Tibial nerve (tissue), 4 donors: ENCODE measurements at regions not wholly inside any gene's neighbourhood (a gene's known extent, or its start where the extent isn't known, plus 50 kb on each side); places are given as distances from the start of the nearest gene placed in this dataset.

Source experiments
- DNase-seq, 2 donors: peaks; one replicate each; pipeline ENCODE4 v3.0.0-alpha.2; 2019; ENCODE audit warnings: low spot score in 2 of 2
- H3K27ac ChIP-seq, 4 donors: fragments of 200-600 bp; sonication (generic) in 3 of 4; one replicate each; pipeline ENCODE4 v1.5.1; 2017 to 2019; ENCODE audit warnings: mild to moderate bottlenecking in 1 of 4
- H3K27me3 ChIP-seq, 2 donors: fragments of 200-600 bp; sonication (generic) in 1 of 2; one replicate each; pipeline versions ENCODE4 v1.5.1 to v1.6.0; 2017 to 2019
- H3K36me3 ChIP-seq, 3 donors: fragments of 200-600 bp; sonication (generic); one replicate each; pipeline ENCODE4 v1.5.1; 2018 to 2019
- H3K4me1 ChIP-seq, 4 donors: fragments of 200-600 bp; sonication (generic) in 3 of 4; one replicate each; pipeline ENCODE4 v1.5.1; 2017 to 2019
- H3K4me3 ChIP-seq, 4 donors: fragments of 200-600 bp; sonication (generic) in 3 of 4; one replicate each; pipeline ENCODE4 v1.5.1; 2017 to 2019; ENCODE audit warnings: mild to moderate bottlenecking in 1 of 4, moderate library complexity in 1 of 4
- H3K9me3 ChIP-seq, 4 donors: fragments of 200-600 bp; sonication (generic) in 3 of 4; one replicate each; pipeline ENCODE4 v1.5.1; 2017 to 2019
- CTCF ChIP-seq, 5 experiments: fragments of 200-600 bp in 3 of 5; fragments of 450-650 bp in 2 of 5; sonication (generic) in 3 of 5; IDR thresholded peaks; one replicate each; pipeline ENCODE4 v1.5.1; 2016 to 2019; ENCODE audit warnings: antibody characterized with exemption in 5 of 5, mild to moderate bottlenecking in 3 of 5, moderate library complexity in 2 of 5
- EP300 ChIP-seq, 2 donors: sonication (generic); formaldehyde crosslinking; IDR thresholded peaks; one replicate each; pipeline ENCODE4 v1.6.1; 2017; ENCODE audit warnings: antibody characterized with exemption in 2 of 2, mild to moderate bottlenecking in 1 of 2
- POLR2A ChIP-seq, 2 donors: fragments of 450-650 bp; IDR thresholded peaks; one replicate each; pipeline ENCODE4 v1.6.1; 2017; ENCODE audit warnings: antibody characterized with exemption in 2 of 2, mild to moderate bottlenecking in 2 of 2, moderate library complexity in 2 of 2
- WGBS, 2 donors: methylation state at CpG; one replicate each; pipeline ENCODE4 v1.1.5; 2018; 5-methylcytosine and 5-hydroxymethylcytosine counted together

GRCh38 chr4:137212601-137213000 is 319.7 kb downstream of the PCDH18 start:
- H3K27me3 ChIP-seq, result no peaks in the 10 kb centered on the region
- no peaks in the 10 kb centered on the region for H3K36me3 ChIP-seq
- H3K4me1 ChIP-seq, result no peaks in the 10 kb centered on the region
- H3K9me3 ChIP-seq, result no peaks in the 10 kb centered on the region
- H3K4me3 ChIP-seq, result no peak overlapping the region
- DNase-seq, result no peak
- TF ChIP-seq CTCF (IDR thresholded peaks at IDR 0.05), result no peak
- TF ChIP-seq POLR2A (IDR thresholded peaks at IDR 0.05), result no peak
- TF ChIP-seq EP300 (IDR thresholded peaks at IDR 0.05), result no peak
- no peak overlapping the region for H3K27ac ChIP-seq

GRCh38 chr4:137209240-137209639 is 323.1 kb downstream of the PCDH18 start:
- WGBS, 2 donors, result 76 to 82% methylated on average over 2 of the region's 2 CpGs
- TF ChIP-seq POLR2A (IDR thresholded peaks at IDR 0.05) (no peak), EP300 (IDR thresholded peaks at IDR 0.05) (no peak), CTCF (IDR thresholded peaks at IDR 0.05) (no peak)
- Histone ChIP-seq H3K27me3 (no peaks in the 10 kb centered on the region), H3K9me3 (no peaks in the 10 kb centered on the region), H3K4me1 (no peaks in the 10 kb centered on the region), H3K27ac (no peak overlapping the region), H3K36me3 (no peaks in the 10 kb centered on the region), H3K4me3 (no peak overlapping the region)
- no peak for DNase-seq

GRCh38 chr4:137206781-137207180 is 325.5 kb downstream of the PCDH18 start:
- Histone ChIP-seq H3K4me1 (peaks cover 0 to 5% (median 0%) of the 10 kb centered on the region in 4 donors), H3K4me3 (no peak overlapping the region), H3K27ac (no peak overlapping the region), H3K9me3 (no peaks in the 10 kb centered on the region), H3K36me3 (no peaks in the 10 kb centered on the region), H3K27me3 (no peaks in the 10 kb centered on the region)
- TF ChIP-seq POLR2A (IDR thresholded peaks at IDR 0.05), result no peak
- no peak for TF ChIP-seq EP300 (IDR thresholded peaks at IDR 0.05)
- TF ChIP-seq CTCF (IDR thresholded peaks at IDR 0.05), result no peak
- WGBS, 2 donors, result 15 to 22% methylated on average over 1 of the region's 1 CpG
- no peak for DNase-seq

GRCh38 chr4:137203601-137204000 is 328.7 kb downstream of the PCDH18 start:
- 29 to 30% methylated on average over 2 of the region's 2 CpGs for WGBS, 2 donors
- Histone ChIP-seq H3K27me3 (no peaks in the 10 kb centered on the region), H3K4me1 (peaks cover 0 to 5% (median 0%) of the 10 kb centered on the region in 4 donors), H3K27ac (no peak overlapping the region), H3K9me3 (no peaks in the 10 kb centered on the region), H3K4me3 (no peak overlapping the region), H3K36me3 (no peaks in the 10 kb centered on the region)
- TF ChIP-seq EP300 (IDR thresholded peaks at IDR 0.05) (no peak), CTCF (IDR thresholded peaks at IDR 0.05) (no peak)
- DNase-seq, result no peak

- TF ChIP-seq CTCF (IDR thresholded peaks at IDR 0.05) (no peak), EP300 (IDR thresholded peaks at IDR 0.05) (no peak), POLR2A (IDR thresholded peaks at IDR 0.05) (no peak)
- WGBS, 2 donors, result 55 to 57% methylated on average over 2 of the region's 2 CpGs
- DNase-seq, result no peak
- Histone ChIP-seq H3K27ac (no peak overlapping the region), H3K36me3 (no peaks in the 10 kb centered on the region), H3K9me3 (no peaks in the 10 kb centered on the region), H3K4me1 (peaks cover 0 to 5% (median 0%) of the 10 kb centered on the region in 4 donors), H3K4me3 (no peak overlapping the region), H3K27me3 (no peaks in the 10 kb centered on the region)
These were observed 332.0 kb downstream of the PCDH18 start for GRCh38 chr4:137200322-137200721.
